ENCODE measurements at regions not wholly inside any gene's neighbourhood (a gene's known extent, or its start where the extent isn't known, plus 50 kb on each side); places are given as distances from the start of the nearest gene placed in this dataset.

- TF ChIP-seq CTCF (IDR thresholded peaks at IDR 0.05; ENCODE audit: low read length) (no peak), EZH2 (optimal IDR thresholded peaks at IDR 0.05; ENCODE audit: low read depth, low read length) (no peak), EZH2phosphoT487 (IDR thresholded peaks at IDR 0.05; ENCODE audit: low read length) (no peak)
Observed at GRCh38 chr5:155959082-155959481, 367.9 kb upstream of the SGCD start.

Data from MM.1S (cell line).